MCF 10A (cell line): ENCODE measurements at regions not wholly inside any gene's neighbourhood (a gene's known extent, or its start where the extent isn't known, plus 50 kb on each side); places are given as distances from the start of the nearest gene placed in this dataset.

Source experiments
- BruUV-seq: library from RNA; stranded (reverse); fragments of 400-500 nt; replicated peaks from 2 replicates; lab custom pipeline; 2021; lab: Mats Ljungman, UMichigan
- CTCF ChIA-PET: fragments of 300-600 bp; sonication (Branson Sonifier 250); formaldehyde crosslinking; extraction: SDS; loops from one replicate; lab custom pipeline; 2021; ENCODE audit warnings: antibody characterized with exemption, inconsistent platforms; lab: Yijun Ruan, JAX
- POLR2A ChIA-PET: fragments of 300-600, 350-650 bp; sonication (Branson Sonifier 250); formaldehyde crosslinking; extraction: SDS; loops from one replicate; lab custom pipeline; 2020; ENCODE audit warnings: antibody characterized with exemption, inconsistent platforms; lab: Yijun Ruan, JAX
- DNase-seq: peaks from one replicate; pipeline ENCODE4 v3.0.0-alpha.2; 2018; ENCODE audit not compliant: unreplicated experiment
- H3K27ac Mint-ChIP-seq: one replicate; pipeline ENCODE4 v1.8.0; 2022; ENCODE audit warnings: mild to moderate bottlenecking, low read depth, mixed read lengths; ENCODE audit not compliant: unreplicated experiment
- H3K27me3 Mint-ChIP-seq: one replicate; pipeline ENCODE4 v1.8.0; 2022; ENCODE audit warnings: mixed read lengths; ENCODE audit not compliant: insufficient read depth, unreplicated experiment
- H3K36me3 Mint-ChIP-seq: one replicate; pipeline ENCODE4 v1.8.0; 2022; ENCODE audit warnings: mild to moderate bottlenecking, moderate library complexity, mixed read lengths; ENCODE audit not compliant: insufficient read depth, unreplicated experiment
- H3K4me1 Mint-ChIP-seq: one replicate; pipeline ENCODE4 v1.8.0; 2022; ENCODE audit warnings: mixed read lengths; ENCODE audit not compliant: insufficient read depth, unreplicated experiment
- H3K4me3 Mint-ChIP-seq: one replicate; pipeline ENCODE4 v1.8.0; 2022; ENCODE audit warnings: mild to moderate bottlenecking, moderate library complexity, mixed read lengths; ENCODE audit not compliant: unreplicated experiment
- H3K9me3 Mint-ChIP-seq: one replicate; pipeline ENCODE4 v1.8.0; 2022; ENCODE audit warnings: mixed read lengths; ENCODE audit not compliant: unreplicated experiment
- CTCF ChIP-seq: fragments of 200-600 bp; IDR thresholded peaks from one replicate; pipeline ENCODE4 v1.8.0; 2022; ENCODE audit warnings: antibody characterized with exemption, mild to moderate bottlenecking; ENCODE audit not compliant: unreplicated experiment
- intact Hi-C: fragments of 100-400 bp; cut with micrococcal nuclease; formaldehyde crosslinking; loops from 2 replicates; pipeline ENCODE4 v1.14.1; 2022

GRCh38 chrX:38856670-38857265 is 55.5 kb downstream of the MID1IP1 start:
- CTCF ChIA-PET: interaction anchor here (0.5 kb wide), 1 partner anchor 47 kb away, joined by 4 read pairs; no protein-coding TSS in a partner anchor
- no peak for TF ChIP-seq CTCF
- H3K9me3 Mint-ChIP-seq: no peaks in the 10 kb centered on the region
- peaks cover 28% of the 10 kb centered on the region for H3K27me3 Mint-ChIP-seq
- intact Hi-C loops: no loop called here
- H3K4me1 Mint-ChIP-seq: peaks cover 5% of the 10 kb centered on the region
- peaks cover 2% of the 10 kb centered on the region for H3K36me3 Mint-ChIP-seq
- no TSS peak for BruUV-seq
- H3K4me3 Mint-ChIP-seq: no peak overlapping the region
- no peak for DNase-seq
- no peak overlapping the region for H3K27ac Mint-ChIP-seq
- POLR2A ChIA-PET: no interaction called here

GRCh38 chrX:38857736-38858523 is 56.7 kb downstream of the MID1IP1 start:
- intact Hi-C loops: no loop called here

GRCh38 chrX:38859602-38860001 is 58.3 kb downstream of the MID1IP1 start:
- POLR2A ChIA-PET: no interaction called here
- Mint-ChIP-seq H3K4me1 (peaks cover 5% of the 10 kb centered on the region), H3K27ac (no peak overlapping the region), H3K4me3 (no peak overlapping the region), H3K27me3 (peaks cover 21% of the 10 kb centered on the region), H3K36me3 (no peaks in the 10 kb centered on the region), H3K9me3 (no peaks in the 10 kb centered on the region)
- no peak for TF ChIP-seq CTCF
- CTCF ChIA-PET: no interaction called here
- intact Hi-C loops: no loop called here
- BruUV-seq: no TSS peak
- DNase-seq: no peak

More at GRCh38 chrX:38857736-38858523, 56.7 kb downstream of the MID1IP1 start:
- DNase-seq: no peak
- H3K4me3 Mint-ChIP-seq: no peak overlapping the region
- ChIA-PET CTCF (no interaction called here), POLR2A (no interaction called here)
- H3K4me1 Mint-ChIP-seq: peaks cover 5% of the 10 kb centered on the region
- peaks cover 28% of the 10 kb centered on the region for H3K27me3 Mint-ChIP-seq
- no peak overlapping the region for H3K27ac Mint-ChIP-seq
- no peak for TF ChIP-seq CTCF
- no peaks in the 10 kb centered on the region for H3K9me3 Mint-ChIP-seq
- no TSS peak for BruUV-seq
- H3K36me3 Mint-ChIP-seq: no peaks in the 10 kb centered on the region

- BruUV-seq: no TSS peak
- ChIA-PET POLR2A (no interaction called here), CTCF (no interaction called here)
- H3K36me3 Mint-ChIP-seq: no peaks in the 10 kb centered on the region
- H3K4me3 Mint-ChIP-seq: no peak overlapping the region
- H3K4me1 Mint-ChIP-seq: peaks cover 5% of the 10 kb centered on the region
- intact Hi-C loops: no loop called here
- H3K27me3 Mint-ChIP-seq: peaks cover 17% of the 10 kb centered on the region
- no peak for DNase-seq
- H3K9me3 Mint-ChIP-seq: no peaks in the 10 kb centered on the region
- no peak overlapping the region for H3K27ac Mint-ChIP-seq
- TF ChIP-seq CTCF: no peak
Measured at GRCh38 chrX:38860106-38861013, 59.1 kb downstream of the MID1IP1 start.
